SU-DHL-6 (cell line): ENCODE measurements at regions not wholly inside any gene's neighbourhood (a gene's known extent, or its start where the extent isn't known, plus 50 kb on each side); places are given as distances from the start of the nearest gene placed in this dataset.
"Not testable (repeated sequence)": the region's sequence is repeated elsewhere in the genome, so short reads cannot be mapped to it uniquely, and the experiment has no call there.

Source experiments
- H2AFZ ChIP-seq: fragments of 200-600 bp; sonication (generic); 2 replicates; pipeline ENCODE4 v1.6.1; 2014; ENCODE audit warnings: low read depth, mild to moderate bottlenecking, moderate library complexity, mixed read lengths, antibody characterized with exemption, low read length; ENCODE audit not compliant: severe bottlenecking
- H3F3A ChIP-seq: fragments of 200-600 bp; shearing (Covaris generic); 2 replicates; pipeline ENCODE4 v1.6.0; 2016; ENCODE audit warnings: antibody characterized with exemption, mild to moderate bottlenecking; ENCODE audit not compliant: insufficient read depth
- H3K27ac ChIP-seq: fragments of 200-600 bp; sonication (generic); 2 replicates; pipeline ENCODE4 v1.5.1; 2016; ENCODE audit warnings: low read depth, mild to moderate bottlenecking, low read length, moderate library complexity, mixed read lengths
- H3K27me3 ChIP-seq: fragments of 200-600 bp; sonication (generic), shearing (Covaris generic); 2 replicates; pipeline ENCODE4 v1.6.0; 2014; ENCODE audit warnings: mild to moderate bottlenecking, low read length
- H3K36me3 ChIP-seq: fragments of 200-600 bp; sonication (generic); 2 replicates; pipeline ENCODE4 v1.6.1; 2014; ENCODE audit warnings: mild to moderate bottlenecking, low read length, mixed read lengths
- H3K4me2 ChIP-seq: fragments of 300-600, 200-600 bp; shearing (Covaris generic), sonication (generic); 2 replicates; pipeline ENCODE4 v1.6.0; 2014; ENCODE audit warnings: low read length, low read depth, mild to moderate bottlenecking; ENCODE audit not compliant: poor library complexity, severe bottlenecking
- H3K4me3 ChIP-seq: fragments of 200-600 bp; sonication (generic); 2 replicates; pipeline ENCODE4 v1.5.1; 2014; ENCODE audit warnings: antibody characterized with exemption, low read length, mild to moderate bottlenecking, mixed read lengths; ENCODE audit not compliant: insufficient read depth, poor library complexity, severe bottlenecking
- H3K79me2 ChIP-seq: fragments of 200-600 bp; sonication (generic); 2 replicates; pipeline ENCODE4 v1.6.1; 2014; ENCODE audit warnings: mild to moderate bottlenecking, low read length, moderate library complexity; ENCODE audit not compliant: insufficient read depth
- H3K9ac ChIP-seq: fragments of 200-600 bp; sonication (generic); 2 replicates; pipeline ENCODE4 v1.7.0; 2014; ENCODE audit warnings: mild to moderate bottlenecking, low read length
- H3K9me2 ChIP-seq: fragments of 200-600 bp; sonication (generic); replicated peaks from 2 replicates; pipeline ENCODE4 v1.6.1; 2014; ENCODE audit warnings: low read length; ENCODE audit not compliant: insufficient read depth
- H3K9me3 ChIP-seq: fragments of 200-600 bp; sonication (generic); 2 replicates; pipeline ENCODE4 v1.6.1; 2014; ENCODE audit warnings: low read length, mixed read lengths; ENCODE audit not compliant: insufficient read depth
- H4K20me1 ChIP-seq: fragments of 200-600 bp; sonication (generic); 2 replicates; pipeline ENCODE4 v1.6.1; 2014; ENCODE audit warnings: low read depth, mild to moderate bottlenecking, antibody characterized with exemption, low read length, moderate library complexity, mixed read lengths

DNA sequence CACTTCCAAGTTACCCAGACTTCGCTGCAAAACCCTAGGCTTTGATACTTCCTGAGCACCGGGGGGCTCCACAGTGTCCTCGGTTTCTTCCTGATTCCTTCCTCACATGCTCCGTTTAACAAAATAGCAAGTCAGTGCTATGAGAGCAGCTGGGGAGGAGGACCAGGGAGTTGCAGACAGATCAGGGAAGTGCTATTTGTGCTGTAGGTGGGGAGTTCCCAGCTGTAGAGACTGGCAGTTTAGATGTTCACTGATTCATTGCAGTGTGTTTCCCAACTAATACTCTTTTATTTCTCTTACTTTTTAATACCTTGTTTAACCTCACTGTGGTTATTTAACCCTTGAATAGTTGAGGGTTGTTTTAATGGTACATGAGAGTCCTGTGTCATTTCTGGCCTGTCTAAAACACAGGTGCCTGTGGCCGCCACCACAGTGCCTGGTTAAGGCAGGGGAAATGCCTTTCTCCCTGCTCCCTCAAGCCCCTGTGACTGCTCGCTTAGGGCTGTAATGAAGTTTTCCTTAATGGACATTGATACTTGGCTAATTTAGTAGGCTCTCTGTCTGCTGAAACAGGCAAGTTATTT is 113.5 kb downstream of the GOLGA6L22 start:
- H3K4me2 ChIP-seq, H3K79me2 ChIP-seq, H3K9ac ChIP-seq, H4K20me1 ChIP-seq, H3F3A ChIP-seq, H3K4me3 ChIP-seq, H3K9me2 ChIP-seq, H3K27ac ChIP-seq, H3K36me3 ChIP-seq, H3K27me3 ChIP-seq, H2AFZ ChIP-seq, H3K9me3 ChIP-seq: not testable (repeated sequence)

GRCh38 chr15:22572792-22573191 is 114.1 kb downstream of the GOLGA6L22 start:
- H3K9me2 ChIP-seq, H3K4me3 ChIP-seq, H3K4me2 ChIP-seq, H2AFZ ChIP-seq, H3K9ac ChIP-seq, H3K36me3 ChIP-seq, H3K27ac ChIP-seq, H3K79me2 ChIP-seq, H3F3A ChIP-seq, H3K9me3 ChIP-seq, H3K27me3 ChIP-seq, H4K20me1 ChIP-seq: not testable (repeated sequence)

- not testable (repeated sequence) for H3K9ac ChIP-seq, H3K27me3 ChIP-seq, H3K9me3 ChIP-seq, H3F3A ChIP-seq, H3K4me3 ChIP-seq, H3K9me2 ChIP-seq, H2AFZ ChIP-seq, H3K36me3 ChIP-seq, H3K27ac ChIP-seq, H4K20me1 ChIP-seq, H3K79me2 ChIP-seq, H3K4me2 ChIP-seq
Observed at GRCh38 chr15:22577828-22578227, 119.1 kb downstream of the GOLGA6L22 start.

GRCh38 chr15:22579213-22579612 is 120.5 kb downstream of the GOLGA6L22 start:
- not testable (repeated sequence) for H3K79me2 ChIP-seq, H3K9ac ChIP-seq, H3K36me3 ChIP-seq, H2AFZ ChIP-seq, H3K9me2 ChIP-seq, H3K27me3 ChIP-seq, H3K9me3 ChIP-seq, H3K4me2 ChIP-seq, H4K20me1 ChIP-seq, H3F3A ChIP-seq, H3K4me3 ChIP-seq, H3K27ac ChIP-seq

- not testable (repeated sequence) for H3K4me2 ChIP-seq, H3K36me3 ChIP-seq, H4K20me1 ChIP-seq, H3F3A ChIP-seq, H3K9me3 ChIP-seq, H2AFZ ChIP-seq, H3K27ac ChIP-seq, H3K27me3 ChIP-seq, H3K4me3 ChIP-seq, H3K79me2 ChIP-seq, H3K9me2 ChIP-seq, H3K9ac ChIP-seq
Observed at GRCh38 chr15:22587391-22587790, 128.7 kb downstream of the GOLGA6L22 start.

DNA sequence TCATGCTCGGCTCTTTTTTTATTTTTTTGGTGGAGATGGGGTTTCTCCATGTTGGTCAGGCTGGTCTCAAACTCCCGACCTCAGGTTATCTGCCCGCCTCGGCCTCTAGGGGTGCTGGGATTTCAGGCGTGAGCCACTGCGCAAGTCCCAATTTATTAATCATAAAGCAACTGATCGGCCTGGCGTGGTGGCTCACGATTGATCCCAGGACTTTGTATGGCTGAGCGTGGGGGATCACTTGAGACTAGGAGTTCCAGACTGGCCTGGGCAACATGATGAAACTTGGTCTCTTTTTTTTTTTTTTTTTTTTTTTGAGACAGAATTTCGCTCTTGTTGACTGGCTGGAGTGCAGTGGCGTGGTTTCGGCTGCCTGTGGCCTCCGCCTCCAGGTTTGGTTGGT is 139.8 kb downstream of the GOLGA6L22 start:
- H3K79me2 ChIP-seq, H3K36me3 ChIP-seq, H2AFZ ChIP-seq, H3K4me2 ChIP-seq, H3K4me3 ChIP-seq, H3F3A ChIP-seq, H4K20me1 ChIP-seq, H3K27me3 ChIP-seq, H3K9ac ChIP-seq, H3K27ac ChIP-seq, H3K9me2 ChIP-seq, H3K9me3 ChIP-seq: not testable (repeated sequence)

GRCh38 chr15:22599526-22600320 is 141.0 kb downstream of the GOLGA6L22 start:
- H3F3A ChIP-seq, H3K9me2 ChIP-seq, H2AFZ ChIP-seq, H3K27ac ChIP-seq, H3K9me3 ChIP-seq, H3K36me3 ChIP-seq, H3K4me2 ChIP-seq, H3K79me2 ChIP-seq, H4K20me1 ChIP-seq, H3K4me3 ChIP-seq, H3K9ac ChIP-seq, H3K27me3 ChIP-seq: not testable (repeated sequence)

DNA sequence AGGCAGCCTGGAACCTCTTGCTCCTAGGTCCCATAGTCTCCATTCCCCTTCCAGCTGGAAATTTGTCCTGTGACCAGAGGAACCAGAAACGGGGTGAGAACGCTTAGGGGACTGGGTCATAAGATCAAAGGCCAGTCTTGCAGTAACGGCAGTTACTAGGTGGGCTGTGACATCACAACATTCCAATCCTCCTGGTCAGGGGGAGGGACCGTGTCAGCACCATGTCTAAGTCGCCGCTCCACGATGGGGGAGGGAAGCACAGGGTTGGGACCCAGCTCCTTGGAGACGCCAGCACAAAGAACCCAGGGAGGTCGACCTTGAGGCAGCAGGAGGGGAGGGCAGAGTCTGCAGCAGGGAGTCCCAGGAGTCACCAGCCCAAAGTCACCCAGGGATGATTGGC is 158.3 kb downstream of the GOLGA6L22 start:
- H3K79me2 ChIP-seq, H3F3A ChIP-seq, H3K27ac ChIP-seq, H3K4me3 ChIP-seq, H3K27me3 ChIP-seq, H3K9me3 ChIP-seq, H2AFZ ChIP-seq, H3K36me3 ChIP-seq, H3K9ac ChIP-seq, H3K4me2 ChIP-seq, H3K9me2 ChIP-seq, H4K20me1 ChIP-seq: not testable (repeated sequence)
